GM21619 (cell line): ENCODE measurements at regions not wholly inside any gene's neighbourhood (a gene's known extent, or its start where the extent isn't known, plus 50 kb on each side); places are given as distances from the start of the nearest gene placed in this dataset.

Experiments used
- ATAC-seq: cut with Tn5 transposase; IDR thresholded peaks from one replicate; pipeline ENCODE4 v1.9.1; 2021; ENCODE audit not compliant: unreplicated experiment

GRCh38 chr17:72206376-72206775, 85.6 kb downstream of the SOX9 start:
- ATAC-seq = no peak

GRCh38 chr17:72208832-72209231, 88.0 kb downstream of the SOX9 start:
- no peak for ATAC-seq

GRCh38 chr17:72212041-72212440, 91.2 kb downstream of the SOX9 start:
- no peak for ATAC-seq

GRCh38 chr17:72215490-72215889, 94.7 kb downstream of the SOX9 start:
- ATAC-seq = no peak

GRCh38 chr17:72215928-72216327, 95.1 kb downstream of the SOX9 start:
- no peak for ATAC-seq

- no peak for ATAC-seq
Observed at GRCh38 chr17:72219137-72219823, 98.5 kb downstream of the SOX9 start.

GRCh38 chr17:72219824-72220493, 99.1 kb downstream of the SOX9 start:
- no peak for ATAC-seq

GRCh38 chr17:72222661-72223380, 102.0 kb downstream of the SOX9 start:
- no peak for ATAC-seq

- ATAC-seq = no peak
Observed at GRCh38 chr17:72223866-72224291, 103.1 kb downstream of the SOX9 start.

- ATAC-seq = no peak
Observed at GRCh38 chr17:72226322-72226721, 105.5 kb downstream of the SOX9 start.

- ATAC-seq = no peak
Observed at GRCh38 chr17:72233986-72234385, 113.2 kb downstream of the SOX9 start.

- no peak for ATAC-seq
Observed at GRCh38 chr17:72234985-72235384, 114.2 kb downstream of the SOX9 start.

GRCh38 chr17:72236980-72237633, 116.3 kb downstream of the SOX9 start:
- ATAC-seq = no peak

- no peak for ATAC-seq
Observed at GRCh38 chr17:72238157-72238673, 117.4 kb downstream of the SOX9 start.

GRCh38 chr17:72239548-72239947, 118.7 kb downstream of the SOX9 start:
- ATAC-seq = no peak

- ATAC-seq = no peak
Observed at GRCh38 chr17:72240333-72240732, 119.5 kb downstream of the SOX9 start.

GRCh38 chr17:72244494-72244893, 123.7 kb downstream of the SOX9 start:
- ATAC-seq = no peak

GRCh38 chr17:72244956-72245355, 124.1 kb downstream of the SOX9 start:
- no peak for ATAC-seq

- no peak for ATAC-seq
Observed at GRCh38 chr17:72249441-72249840, 128.6 kb downstream of the SOX9 start.

- no peak for ATAC-seq
Observed at GRCh38 chr17:72250206-72250605, 129.4 kb downstream of the SOX9 start.

GRCh38 chr17:72253597-72253996, 132.8 kb downstream of the SOX9 start:
- ATAC-seq = no peak
